LNCaP clone FGC (cell line): ENCODE measurements at regions not wholly inside any gene's neighbourhood (a gene's known extent, or its start where the extent isn't known, plus 50 kb on each side); places are given as distances from the start of the nearest gene placed in this dataset.

Experiments used
- DNase-seq: peaks from one replicate; pipeline ENCODE4 v3.0.0-alpha.2; 2011; ENCODE audit warnings: low read depth
- H3K4me3 ChIP-seq: 2 replicates; pipeline ENCODE4 v1.5.1; 2011; ENCODE audit warnings: mild to moderate bottlenecking, low read depth, low read length, control low read depth
- CTCF ChIP-seq: IDR thresholded peaks from 2 replicates; pipeline ENCODE4 v1.5.1; 2012; ENCODE audit warnings: mild to moderate bottlenecking; ENCODE audit not compliant: control insufficient read depth, insufficient read depth; ENCODE audit errors: extremely low read depth

GRCh38 chr16:5605404-5605803 lies 507.8 kb upstream of the EEF2KMT start:
- DNase-seq, result no peak
- no peak for TF ChIP-seq CTCF
- no peak overlapping the region for H3K4me3 ChIP-seq

GRCh38 chr16:5604770-5605169 lies 507.2 kb upstream of the EEF2KMT start:
- no peak overlapping the region for H3K4me3 ChIP-seq
- TF ChIP-seq CTCF, result peak; percentile 66
- peak; percentile 7 for DNase-seq

GRCh38 chr16:5603836-5604235 lies 506.2 kb upstream of the EEF2KMT start:
- TF ChIP-seq CTCF, result no peak
- no peak for DNase-seq
- H3K4me3 ChIP-seq, result no peak overlapping the region

- DNase-seq, result no peak
- TF ChIP-seq CTCF, result 0 out of 2 replicates have a peak, but pooled peaks have one; percentile 3
- H3K4me3 ChIP-seq, result no peak overlapping the region
Observed at GRCh38 chr16:5601957-5602356, 504.4 kb upstream of the EEF2KMT start.

GRCh38 chr16:5598793-5599192 lies 501.2 kb upstream of the EEF2KMT start:
- DNase-seq, result no peak
- H3K4me3 ChIP-seq, result no peak overlapping the region
- TF ChIP-seq CTCF, result no peak

- no peak for DNase-seq
- no peak for TF ChIP-seq CTCF
Observed at GRCh38 chr16:5595849-5596248, 498.3 kb upstream of the EEF2KMT start.

GRCh38 chr16:5590416-5590815 lies 492.8 kb upstream of the EEF2KMT start:
- no peak for DNase-seq
- TF ChIP-seq CTCF, result no peak
- H3K4me3 ChIP-seq, result no peak overlapping the region

More at GRCh38 chr16:5595849-5596248, 498.3 kb upstream of the EEF2KMT start:
- H3K4me3 ChIP-seq, result no peak overlapping the region
